Fibroblast of peridontal ligament (primary cell): ENCODE measurements at regions not wholly inside any gene's neighbourhood (a gene's known extent, or its start where the extent isn't known, plus 50 kb on each side); places are given as distances from the start of the nearest gene placed in this dataset.
"Not testable (repeated sequence)": the region's sequence is repeated elsewhere in the genome, so short reads cannot be mapped to it uniquely, and the experiment has no call there.

Experiments
- DNase-seq: peaks from one replicate; pipeline ENCODE4 v3.0.0-alpha.2; 2010; ENCODE audit errors: extremely low read depth

DNA sequence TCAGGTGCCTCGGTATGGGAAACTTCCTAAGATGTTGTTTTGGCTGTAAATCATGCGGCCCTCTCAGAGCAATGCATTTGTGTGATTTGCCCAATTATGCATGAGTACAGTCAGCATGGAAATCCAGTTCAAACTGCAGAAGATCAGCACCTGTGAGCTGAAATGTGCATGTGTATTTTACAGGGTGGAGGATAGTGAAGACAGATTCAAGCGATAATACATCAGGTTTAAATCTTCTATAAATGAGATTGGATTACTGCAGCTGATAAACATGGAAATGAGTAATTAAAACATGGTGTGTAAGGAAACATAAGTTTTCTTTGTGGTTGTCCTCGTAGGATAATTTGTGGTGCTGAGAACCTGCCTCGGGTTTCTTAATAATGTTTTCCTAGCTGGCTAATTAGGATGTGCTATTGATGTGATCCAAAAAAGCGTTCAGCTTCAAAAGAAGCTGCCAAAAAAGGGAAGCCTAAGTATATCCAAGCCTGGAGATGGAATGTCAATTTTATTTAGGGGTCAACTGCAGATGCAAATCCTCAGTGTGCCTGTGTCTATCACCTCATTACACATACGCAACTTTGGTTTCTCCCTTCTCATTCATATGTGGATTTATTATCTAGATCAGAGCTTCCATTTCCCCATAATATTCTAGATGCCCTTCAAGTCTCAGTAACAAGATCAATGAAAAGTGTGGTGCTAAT is 117.1 kb upstream of the CCDC28A start:
- no peak for DNase-seq

DNA sequence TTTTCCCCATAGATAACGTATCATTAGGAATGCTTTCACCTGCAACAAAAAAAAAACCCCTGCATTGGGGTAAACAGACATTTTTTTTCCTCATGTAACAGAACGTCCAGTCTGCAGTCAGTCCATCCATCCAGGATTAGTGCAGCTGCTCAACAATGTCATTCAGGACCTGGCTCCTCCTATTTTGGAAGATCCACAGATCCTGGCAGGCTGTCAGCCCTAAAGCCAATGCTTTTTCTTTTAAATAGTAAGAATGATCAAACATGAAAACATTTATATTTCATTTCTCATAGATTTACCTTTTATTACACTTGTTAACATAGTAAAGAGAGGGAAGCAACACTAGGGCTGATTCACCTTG is 116.5 kb upstream of the CCDC28A start:
- no peak for DNase-seq

DNA sequence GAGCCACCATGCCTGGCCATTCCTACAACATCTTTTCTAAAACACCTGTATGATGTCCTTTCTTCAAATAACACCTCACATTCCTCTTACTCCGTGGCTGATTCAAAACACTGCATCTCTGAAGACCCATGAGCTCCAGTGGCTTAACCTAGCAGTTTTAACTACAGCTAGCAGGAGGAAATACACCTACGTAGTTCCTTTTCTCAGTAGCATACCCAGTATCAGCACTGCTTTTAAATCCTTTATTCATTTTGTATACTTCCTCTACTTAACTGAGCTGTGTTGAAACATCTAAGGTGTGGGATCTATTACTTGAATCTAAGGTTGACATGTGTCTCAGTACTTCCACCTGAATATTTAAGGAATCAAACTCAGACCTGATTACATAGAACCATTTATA is 113.6 kb upstream of the CCDC28A start:
- DNase-seq, result no peak

DNA sequence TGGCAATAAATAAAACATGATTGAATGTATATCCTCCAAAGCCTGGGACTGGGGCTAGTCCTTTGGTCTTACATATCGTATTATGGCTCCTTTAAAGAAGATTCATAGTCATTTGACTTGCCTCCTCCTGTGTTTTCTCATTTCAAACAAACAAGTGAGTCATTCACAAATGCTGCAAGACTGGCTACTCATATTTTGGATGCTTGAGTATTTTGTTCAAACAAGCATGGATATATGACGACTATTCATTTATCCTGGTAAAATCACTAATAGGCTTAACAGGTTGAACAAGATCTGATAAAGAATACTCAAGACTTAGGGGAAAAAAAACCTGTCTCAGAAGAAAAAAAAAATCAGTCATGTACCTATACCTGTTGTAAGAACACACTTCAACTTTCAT is 111.1 kb upstream of the CCDC28A start:
- peak; percentile 40 for DNase-seq

DNA sequence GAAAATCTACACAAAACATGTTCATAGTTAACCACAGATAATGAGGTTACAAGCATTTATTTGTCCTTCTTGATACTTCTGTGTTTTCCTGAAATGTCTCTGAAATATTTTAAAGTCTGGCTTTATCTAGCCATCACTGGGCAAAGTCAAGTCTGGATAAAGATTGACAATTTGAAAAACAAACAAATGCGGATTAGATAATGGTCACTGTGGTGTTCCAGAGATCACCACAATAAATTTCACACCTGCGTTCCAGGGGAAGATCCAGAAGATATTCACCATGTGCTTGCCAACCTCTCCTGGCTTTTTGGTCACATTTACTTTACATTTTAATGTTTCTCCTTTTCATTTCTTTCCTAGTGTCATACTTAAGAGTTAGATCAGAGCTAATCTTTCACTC is 109.7 kb upstream of the CCDC28A start:
- no peak for DNase-seq

DNA sequence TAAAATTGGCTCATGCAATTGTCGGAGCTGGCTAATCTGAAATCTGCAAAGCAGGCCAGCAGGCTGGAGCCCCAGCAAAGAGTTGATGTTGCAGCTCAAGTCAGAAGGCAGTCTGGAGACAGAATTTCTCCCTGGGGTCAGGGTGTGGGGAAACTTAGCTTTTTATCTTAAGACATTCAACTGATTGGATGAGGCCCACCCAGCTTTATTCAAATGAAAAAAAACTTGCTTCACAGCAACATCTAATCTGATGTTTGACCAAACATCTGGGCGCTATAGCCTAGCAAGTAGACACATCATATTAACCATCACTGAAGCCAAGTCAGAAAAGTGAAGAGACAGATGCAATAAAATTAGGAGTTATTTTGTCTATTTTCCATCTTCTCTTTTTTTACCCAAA is 108.8 kb upstream of the CCDC28A start:
- DNase-seq, result no peak

DNA sequence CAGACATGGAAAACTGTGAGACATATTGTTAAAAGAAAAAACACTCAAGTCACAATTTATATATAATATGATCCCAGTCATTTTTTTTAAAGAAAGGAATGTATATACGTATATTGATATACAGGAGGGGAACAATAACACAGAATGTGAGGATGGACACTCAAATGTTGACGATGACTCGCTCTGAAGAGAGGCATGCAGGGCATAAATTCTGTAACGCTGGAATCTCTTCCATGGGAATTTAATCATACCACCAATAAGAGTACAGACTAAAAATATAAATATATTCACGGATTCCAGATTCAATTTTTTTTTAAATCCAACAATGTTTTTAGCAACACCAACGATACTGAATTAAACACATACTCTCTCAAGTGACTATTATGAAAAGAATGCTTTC is 106.9 kb upstream of the CCDC28A start:
- DNase-seq, result peak; percentile 38

DNA sequence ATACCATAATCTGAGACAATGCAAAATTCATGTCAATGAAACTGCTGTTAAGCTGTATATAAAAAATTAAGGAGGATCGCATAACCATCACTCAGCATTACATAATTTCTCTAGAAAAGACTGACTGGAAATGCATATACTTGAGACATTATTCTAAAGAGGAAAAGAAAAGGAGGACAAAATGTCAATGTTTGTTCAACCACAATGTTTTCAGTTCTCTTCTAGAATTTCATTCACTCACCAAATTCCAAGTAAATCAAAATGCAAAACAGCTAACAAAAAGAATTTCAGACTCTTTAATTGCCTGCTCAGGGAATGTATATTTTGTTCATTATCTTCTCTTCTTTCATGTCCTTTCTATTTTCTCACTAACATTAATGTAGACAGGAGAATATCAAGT is 106.2 kb upstream of the CCDC28A start:
- peak; percentile 36 for DNase-seq

DNA sequence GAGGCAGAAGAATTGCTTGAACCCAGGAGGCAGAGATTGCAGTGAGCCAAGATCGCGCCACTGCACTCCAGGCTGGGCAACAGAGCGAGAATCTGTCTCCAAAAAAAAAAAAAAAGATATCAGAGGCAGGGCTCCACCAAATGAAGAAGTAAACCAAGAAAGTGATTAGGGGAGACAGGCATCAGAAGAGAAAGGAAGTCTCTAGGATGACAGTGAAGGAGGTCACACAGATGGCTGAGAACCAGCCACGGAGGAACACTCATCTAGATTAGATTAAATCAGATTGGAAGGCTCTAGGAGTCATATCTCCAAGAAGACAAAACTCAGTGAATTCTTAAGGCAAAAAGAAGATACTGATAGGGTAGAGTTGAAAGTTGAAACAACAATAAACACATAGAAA is 102.2 kb upstream of the CCDC28A start:
- no peak for DNase-seq

DNA sequence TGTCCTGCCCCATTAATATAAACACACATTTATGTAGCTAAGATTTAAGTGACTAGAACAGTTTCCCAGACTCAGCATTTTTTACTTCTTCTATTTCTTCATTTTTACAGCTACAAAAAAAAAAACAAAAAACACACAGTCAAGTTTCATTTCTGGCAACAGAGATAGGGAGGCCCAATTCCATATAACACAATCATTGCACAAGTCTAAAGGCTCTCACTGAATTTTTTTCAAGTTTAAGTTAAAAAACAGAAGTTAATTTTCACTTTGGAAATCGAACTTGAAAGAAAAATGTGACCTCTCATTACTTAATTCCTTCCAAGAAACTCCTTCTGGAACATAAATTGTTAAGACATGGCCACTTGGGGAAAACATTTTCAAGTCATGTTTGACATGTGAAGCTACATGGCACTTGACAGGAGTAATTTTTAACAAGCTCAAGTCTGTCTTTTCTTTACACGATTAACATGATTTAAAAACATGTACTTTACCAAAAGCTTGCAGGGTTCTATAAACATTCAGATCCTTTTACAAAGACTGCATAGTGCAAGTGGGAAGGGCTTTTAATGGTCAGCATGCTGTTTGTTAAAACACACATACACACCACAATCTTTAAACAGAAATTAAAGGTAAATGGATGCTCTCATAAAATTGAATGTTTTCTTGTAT is 100.1 kb upstream of the CCDC28A start:
- DNase-seq, result peak; percentile 60

DNA sequence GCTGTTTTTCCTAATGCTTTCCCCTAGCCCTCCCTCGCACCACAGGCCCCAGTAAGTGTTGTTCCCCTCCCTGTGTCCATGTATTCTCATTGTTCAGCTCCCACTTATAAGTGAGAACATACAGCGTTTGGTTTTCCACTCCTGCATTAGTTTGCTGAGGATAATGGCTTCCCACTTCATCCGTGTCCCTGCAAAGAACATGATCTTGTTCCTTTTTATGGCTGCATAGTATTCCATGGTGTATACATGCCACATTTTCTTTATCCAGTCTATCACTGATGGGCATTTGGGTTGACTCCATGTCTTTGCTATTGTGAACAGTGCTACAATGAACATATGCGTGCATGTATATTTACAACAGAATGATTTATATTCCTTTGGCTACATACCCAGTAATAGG is 99.1 kb upstream of the CCDC28A start:
- DNase-seq, result not testable (repeated sequence)

DNA sequence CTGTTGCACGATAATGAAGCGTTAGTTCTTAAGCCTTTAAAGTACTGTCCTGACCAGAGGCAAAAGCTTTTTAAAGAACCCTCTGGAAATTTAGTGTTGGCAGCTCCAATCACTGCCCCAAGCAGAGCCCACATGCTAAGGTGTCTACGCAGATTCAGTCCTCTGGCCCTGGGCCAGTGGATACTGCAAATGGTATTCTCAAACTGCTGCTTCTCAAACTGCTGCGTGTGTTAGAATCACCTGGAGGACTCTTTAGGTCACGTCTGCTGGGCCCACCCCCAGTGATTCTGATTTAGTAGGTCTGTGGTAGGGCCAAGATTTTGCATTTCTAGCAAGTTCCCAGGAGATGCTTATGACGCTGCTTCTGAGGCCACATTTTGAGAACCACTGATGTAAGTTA is 96.0 kb upstream of the CCDC28A start:
- DNase-seq, result no peak

DNA sequence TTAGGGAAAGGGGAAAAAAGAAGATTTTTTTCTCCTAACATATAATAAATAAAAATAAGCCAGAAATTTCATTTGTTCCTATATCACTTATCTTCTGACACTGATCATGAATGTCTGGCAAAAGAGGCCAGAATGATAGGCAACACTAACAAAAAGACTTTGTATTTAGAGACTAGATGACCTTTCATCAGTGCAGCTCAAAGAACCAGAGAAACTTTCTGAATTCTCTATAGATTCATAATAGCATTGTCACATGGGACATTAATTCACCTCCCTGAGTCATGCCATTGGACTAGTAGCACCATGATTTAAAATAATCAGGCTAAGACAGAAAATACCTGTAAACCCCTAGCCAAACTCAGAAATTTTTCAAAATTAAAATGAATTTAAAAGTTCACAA is 95.4 kb upstream of the CCDC28A start:
- DNase-seq, result no peak

DNA sequence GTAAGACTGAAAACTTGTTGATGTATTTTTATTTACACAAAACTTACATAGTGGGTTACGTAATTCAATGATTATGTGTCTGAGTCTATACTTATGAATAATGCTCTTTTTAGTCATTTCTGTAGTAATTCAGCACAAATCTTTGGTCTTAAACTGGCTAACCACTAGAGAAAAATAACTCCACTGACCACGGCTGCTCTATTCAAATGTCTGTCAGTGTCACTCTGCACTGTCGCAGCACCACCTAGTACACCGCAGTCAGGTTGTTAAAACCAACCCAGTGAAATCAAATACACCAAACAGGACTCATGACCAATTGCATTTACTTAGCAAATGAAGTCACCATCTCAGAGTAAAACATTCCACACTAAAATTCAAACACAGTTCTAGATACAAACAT is 93.5 kb upstream of the CCDC28A start:
- DNase-seq, result peak; percentile 30

DNA sequence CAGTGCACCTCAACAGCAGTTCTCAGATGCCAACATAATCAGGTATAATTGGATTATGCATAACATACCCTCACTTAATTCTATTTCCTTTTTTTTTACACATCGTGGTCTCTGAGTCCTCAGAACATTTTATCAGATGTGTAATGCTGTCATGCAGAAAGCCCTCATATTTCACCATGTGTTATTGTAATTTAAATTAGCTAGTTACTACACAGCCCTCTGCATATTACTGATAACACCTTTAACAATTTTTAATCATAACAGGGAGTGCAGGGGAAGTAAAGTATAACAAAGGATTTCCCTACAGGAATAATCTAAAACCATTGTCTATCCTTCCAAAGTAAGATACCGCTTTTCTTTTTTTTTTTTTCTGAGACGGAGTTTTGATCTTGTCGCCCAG is 91.9 kb upstream of the CCDC28A start:
- DNase-seq, result no peak

DNA sequence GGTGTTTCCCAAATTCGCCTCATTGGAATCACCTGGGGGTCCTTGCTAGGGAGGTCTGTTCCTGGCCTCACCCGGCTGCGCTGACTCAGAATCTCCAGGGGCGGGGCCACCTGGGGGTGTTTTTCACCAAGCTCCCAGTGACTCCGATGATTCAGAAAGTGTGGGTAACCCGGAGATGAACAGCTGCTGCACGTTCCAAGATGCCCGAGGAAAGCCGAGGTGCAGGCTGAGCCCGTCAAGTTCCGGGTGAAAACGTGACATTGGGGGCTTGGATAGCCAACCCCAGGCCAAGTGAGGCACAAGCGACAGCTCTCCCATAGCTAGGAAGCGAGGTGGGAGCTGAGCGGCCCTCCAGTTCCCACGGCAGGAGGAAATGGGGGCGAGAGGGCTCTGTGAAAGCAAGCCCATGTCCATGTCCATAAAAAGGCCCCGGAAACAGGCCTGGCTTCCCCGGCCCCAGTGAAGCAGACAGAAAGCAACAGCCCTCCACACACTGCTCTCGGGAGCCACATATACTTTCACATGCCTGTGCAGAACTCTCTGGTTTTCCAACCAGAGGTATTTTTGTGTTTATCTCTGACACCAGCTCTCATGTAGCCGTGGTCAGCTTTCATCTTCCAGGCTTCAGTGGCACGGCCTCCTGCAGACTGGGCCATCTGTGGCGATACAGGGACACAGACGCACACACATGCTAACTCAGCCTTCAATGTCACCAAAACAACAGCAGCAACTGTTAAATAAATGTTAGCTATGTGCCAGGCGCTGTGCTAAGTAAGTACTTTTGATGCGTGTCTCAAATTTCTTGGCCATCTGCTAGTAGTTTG is 90.7 kb upstream of the CCDC28A start:
- DNase-seq, result peak; percentile 74

DNA sequence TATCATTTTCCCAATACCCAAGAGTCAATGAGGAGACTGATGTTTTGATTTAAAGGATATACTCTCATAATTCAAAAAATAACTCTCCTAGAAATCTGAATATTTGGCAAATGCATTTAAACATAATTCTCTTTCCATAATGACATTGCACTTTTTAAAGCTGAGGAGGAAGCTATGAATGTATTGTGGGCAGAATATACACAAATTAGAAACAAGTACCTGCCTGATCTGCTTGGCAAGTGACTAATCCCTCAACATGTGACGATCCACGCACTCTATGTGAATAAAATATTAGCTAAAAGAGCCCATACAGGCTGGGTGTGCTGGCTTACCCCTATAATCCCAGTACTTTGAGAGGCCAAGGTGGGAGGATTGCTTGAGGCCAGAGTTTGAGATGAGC is 88.3 kb upstream of the CCDC28A start:
- no peak for DNase-seq

DNA sequence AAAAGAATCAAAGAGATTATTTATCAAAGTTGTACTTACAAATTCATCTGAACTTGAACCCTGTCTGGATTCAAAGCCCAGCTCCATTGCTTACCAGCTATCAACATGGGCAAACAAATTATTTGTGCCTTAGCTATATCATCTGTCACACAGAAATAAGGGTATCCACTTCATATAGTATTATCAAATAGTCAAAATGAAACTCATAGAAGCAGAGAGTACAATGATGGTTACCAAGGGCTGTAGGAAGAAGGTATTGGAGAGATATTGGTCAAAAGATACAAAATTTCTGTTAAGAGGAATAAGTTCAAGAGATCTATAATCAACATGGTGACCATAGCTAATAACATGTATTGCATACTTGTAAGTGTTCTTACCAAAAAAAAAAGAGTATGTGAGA is 87.8 kb upstream of the CCDC28A start:
- no peak for DNase-seq

DNA sequence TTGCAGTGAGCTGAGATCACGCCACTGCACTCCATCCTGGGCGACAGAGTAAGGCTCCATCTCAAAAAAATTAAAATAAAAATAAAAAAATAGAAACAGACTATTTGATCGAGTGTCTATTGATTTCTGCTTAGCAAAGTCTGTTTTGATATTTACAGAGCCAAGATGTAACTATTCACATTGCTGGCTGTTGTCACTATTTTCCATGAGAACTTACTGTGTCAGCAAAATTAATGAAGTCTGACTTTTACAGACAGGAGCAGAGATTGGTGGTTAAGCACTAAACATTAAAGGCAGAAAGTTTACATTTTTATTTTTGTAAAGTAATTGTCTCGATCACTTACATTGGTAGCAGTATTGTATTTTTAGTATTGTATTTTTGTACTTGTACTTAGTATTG is 85.0 kb upstream of the CCDC28A start:
- DNase-seq, result no peak

DNA sequence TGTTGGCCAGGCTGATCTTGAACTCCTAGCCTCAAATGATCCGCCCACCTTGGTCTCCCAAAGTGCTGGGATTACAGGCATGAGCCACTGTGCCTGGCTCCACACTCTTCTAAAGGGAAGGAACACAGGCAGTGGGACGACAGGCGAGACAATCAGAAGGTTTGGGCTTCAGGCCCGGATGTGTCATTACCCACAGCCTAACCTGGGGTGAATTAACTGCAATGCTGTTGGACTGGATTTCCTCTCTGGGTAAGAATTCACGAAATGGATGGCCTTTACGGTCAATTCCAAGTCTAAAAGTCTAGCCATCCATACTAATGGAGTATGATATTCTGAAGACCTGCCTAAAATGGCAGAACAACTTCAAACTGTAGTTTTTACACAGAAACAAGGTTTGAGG is 83.7 kb upstream of the CCDC28A start:
- DNase-seq, result no peak

DNA sequence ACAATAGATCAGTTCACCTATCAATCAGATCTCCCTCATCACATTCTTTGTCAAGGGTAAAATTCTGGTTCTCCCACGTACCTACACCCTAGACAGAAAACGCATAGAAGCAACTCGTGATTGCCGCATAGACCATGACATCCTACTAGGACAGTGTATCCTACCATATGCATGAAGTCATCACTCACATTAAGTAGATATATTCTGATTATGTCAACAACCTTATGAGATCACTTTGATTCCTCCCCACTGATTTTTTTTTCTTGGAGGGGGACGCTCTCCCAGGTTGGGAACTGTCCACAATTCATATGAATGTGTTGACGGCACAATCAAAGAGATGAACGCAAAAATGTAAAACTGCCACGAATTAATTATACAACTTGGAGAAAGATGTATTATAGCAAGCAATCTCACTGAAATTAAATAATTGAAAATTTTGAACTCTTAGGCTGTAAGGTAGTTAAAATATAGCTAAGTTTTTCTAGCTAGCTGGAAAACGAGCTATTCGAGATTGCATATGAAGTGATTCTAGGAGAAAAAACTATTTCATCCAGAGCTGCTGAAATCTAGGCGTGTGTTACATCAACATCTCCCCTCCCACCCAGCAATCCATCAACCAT is 82.5 kb upstream of the CCDC28A start:
- no peak for DNase-seq

DNA sequence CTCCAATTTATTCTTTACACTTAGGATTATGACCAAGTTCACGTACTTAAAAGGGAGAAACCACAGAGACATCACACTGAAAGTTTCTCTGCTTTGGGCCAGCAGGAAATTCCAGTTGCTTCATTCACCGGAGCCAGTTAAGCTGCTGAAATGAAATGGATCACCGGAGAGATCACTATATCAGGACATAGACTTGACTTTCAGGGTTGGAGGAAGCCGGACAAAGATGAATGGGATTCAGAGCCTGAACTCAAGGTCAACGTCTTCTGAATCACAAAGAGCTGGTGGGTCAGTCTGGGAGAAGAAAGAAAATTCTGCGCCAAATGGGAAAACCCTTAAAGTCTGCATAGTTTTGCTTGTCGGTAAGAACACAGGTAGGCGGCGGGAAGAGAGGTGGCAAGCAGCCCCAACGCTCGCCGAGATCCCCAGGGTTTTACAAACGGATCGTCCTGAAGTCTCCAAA is 81.9 kb upstream of the CCDC28A start:
- DNase-seq, result peak; percentile 70
